ENCODE measurements at regions not wholly inside any gene's neighbourhood (a gene's known extent, or its start where the extent isn't known, plus 50 kb on each side); places are given as distances from the start of the nearest gene placed in this dataset.
"Not testable (repeated sequence)": the region's sequence is repeated elsewhere in the genome, so short reads cannot be mapped to it uniquely, and the experiment has no call there.

DNA sequence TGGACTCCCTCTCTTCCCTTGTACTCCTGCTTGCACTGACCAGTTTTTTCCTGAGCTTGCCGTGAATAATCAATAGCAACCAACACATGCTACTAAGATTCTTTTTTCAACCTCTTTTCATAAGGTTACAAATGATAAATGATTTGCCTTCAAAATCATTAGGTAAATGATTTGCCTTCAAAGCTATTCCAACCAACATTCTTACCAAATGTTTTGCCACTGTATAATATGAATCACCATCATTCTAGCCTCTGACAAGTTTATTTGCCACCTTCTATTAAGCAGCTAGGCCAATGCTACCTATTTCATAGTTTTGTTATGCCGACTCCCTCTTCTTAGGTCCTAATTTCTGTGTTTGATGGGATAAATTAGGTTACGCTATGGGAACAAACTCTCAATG is 385.1 kb downstream of the DTWD2 start:
- DNase-seq = no peak

DNA sequence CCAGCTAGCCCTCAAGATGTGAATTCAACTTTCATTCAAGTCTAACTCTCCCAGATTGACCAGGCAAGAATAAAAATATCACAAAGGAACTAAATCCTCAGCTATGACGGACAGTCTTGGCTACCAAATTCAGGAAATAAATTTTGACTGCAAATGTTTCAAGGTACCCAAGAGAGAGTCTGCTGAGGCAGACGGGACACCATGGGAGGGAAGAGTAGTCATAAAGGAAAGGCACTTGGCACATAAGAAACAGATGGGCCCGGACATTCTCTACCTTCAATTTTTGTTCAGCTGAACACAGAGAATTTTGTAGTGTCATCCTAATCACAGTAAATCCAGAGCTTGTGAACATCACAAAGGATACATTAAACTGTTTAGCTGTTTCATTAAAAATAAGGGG is 390.0 kb downstream of the DTWD2 start:
- no peak for DNase-seq

DNA sequence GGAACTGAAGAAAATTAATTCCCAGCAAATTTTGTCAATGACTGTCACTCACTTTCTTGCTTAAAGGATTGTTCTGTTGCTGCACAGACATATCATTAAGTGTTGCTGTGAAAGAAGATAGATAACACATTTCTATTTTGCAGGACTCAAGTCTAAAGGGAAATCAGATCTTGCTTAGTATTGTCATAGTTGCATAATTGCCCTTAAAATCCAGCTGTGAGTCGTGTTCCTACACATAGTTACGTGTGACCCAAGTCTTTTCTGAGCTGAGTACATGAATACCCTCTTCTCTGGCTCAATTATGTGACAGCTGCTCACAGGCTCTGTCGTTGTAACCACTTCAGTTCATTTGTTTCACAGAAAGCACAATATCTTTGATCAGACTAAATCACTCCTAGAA is 390.8 kb downstream of the DTWD2 start:
- DNase-seq = no peak

DNA sequence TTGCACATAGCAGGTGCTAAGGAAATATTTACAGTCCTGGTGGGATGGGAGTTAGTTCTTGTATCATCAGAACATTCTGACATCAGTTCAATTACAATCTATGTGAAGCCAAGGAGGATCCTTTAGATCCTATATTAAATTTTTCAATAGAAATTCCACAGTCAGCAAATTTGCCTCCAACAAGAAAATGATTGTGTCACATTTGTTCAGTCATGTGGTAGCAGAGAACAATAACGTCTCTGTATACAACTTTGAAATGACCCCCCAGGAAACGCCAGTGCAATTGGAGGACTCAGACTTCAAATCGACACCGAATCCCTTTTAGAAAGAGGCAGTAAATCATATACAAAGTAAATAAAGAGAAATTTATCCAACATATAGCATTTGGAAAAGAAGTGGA is 392.1 kb downstream of the DTWD2 start:
- no peak for DNase-seq

DNA sequence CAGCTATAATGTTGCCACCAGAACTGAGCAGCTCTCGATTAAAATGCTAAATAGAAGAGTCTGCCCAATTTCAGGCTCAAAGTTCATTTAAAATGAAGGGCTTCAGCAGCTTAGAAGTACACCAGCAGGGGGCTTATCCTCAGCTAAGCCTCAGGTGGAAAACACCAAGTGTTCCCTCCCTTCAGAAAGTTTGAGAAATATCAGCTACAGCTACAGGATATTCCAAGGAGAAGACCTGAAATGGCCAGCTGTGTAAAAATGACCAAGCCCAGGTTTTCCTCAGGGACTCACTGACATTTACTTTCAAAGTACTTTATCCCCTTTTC is 395.4 kb downstream of the DTWD2 start:
- no peak for DNase-seq

- DNase-seq = no peak
Measured at GRCh38 chr5:118592229-118593002, 395.9 kb downstream of the DTWD2 start.

GRCh38 chr5:118590806-118591205 is 397.5 kb downstream of the DTWD2 start:
- no peak for DNase-seq

GRCh38 chr5:118580949-118581348 is 407.4 kb downstream of the DTWD2 start:
- DNase-seq = no peak

- DNase-seq = no peak
Measured at GRCh38 chr5:118578093-118578492, 410.3 kb downstream of the DTWD2 start.

DNA sequence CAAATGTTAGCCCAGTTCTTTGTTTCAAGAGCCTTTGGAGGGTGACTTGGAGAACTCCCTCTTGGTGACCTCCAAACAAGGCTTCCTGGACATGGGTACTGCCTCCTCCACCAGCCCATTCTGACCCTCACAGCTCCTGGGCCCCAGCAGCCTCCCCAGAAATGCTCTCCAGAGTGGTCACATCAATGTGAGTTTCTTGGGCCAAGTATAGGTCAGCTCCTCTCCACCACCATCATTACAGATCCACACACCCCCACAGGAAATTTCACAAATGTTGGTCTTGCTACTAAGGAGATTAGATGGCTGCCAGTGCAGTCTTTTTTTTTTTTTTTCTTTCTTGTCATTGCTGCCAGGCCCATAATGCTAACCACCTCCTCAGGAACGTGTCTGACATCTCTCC is 410.7 kb downstream of the DTWD2 start:
- DNase-seq = no peak

DNA sequence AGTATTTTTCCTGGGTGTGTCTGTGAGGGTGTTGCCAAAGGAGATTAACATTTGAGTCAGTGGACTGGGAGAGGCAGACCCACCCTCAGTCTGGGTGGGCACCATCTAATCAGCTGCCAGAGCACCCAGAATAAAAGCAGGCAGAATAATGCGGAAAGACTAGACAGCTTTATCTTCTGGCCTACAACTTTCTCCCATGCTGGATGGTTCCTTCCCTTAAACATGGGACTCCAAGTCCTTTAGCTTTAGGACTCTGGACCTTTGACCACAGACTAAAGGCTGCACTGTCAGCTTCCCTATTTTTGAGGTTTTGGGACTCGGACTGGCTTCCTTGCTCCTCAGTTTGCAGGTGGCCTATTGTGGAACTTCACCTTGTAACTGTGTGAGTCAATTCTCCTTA is 418.1 kb downstream of the DTWD2 start:
- not testable (repeated sequence) for DNase-seq

DNA sequence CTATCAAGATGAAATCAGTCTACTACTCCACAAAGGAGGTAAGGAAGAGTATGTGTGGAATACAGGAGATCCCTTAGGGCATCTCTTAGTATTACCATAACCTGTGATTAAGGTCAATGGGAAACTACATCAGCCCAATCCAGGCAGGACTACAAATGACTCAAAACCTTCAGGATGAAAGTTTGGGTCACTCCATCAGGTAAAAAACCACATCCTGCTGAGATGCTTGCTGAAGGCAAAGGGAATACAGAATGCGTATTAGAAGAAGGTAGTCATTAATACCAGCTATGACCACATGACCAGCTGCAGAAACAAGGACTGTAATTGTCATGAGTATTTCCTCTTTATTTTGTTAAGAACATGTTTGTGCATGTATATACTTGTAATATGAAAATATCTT is 418.8 kb downstream of the DTWD2 start:
- DNase-seq = not testable (repeated sequence)

- DNase-seq = no peak
Measured at GRCh38 chr5:118565335-118565971, 422.9 kb downstream of the DTWD2 start.

DNA sequence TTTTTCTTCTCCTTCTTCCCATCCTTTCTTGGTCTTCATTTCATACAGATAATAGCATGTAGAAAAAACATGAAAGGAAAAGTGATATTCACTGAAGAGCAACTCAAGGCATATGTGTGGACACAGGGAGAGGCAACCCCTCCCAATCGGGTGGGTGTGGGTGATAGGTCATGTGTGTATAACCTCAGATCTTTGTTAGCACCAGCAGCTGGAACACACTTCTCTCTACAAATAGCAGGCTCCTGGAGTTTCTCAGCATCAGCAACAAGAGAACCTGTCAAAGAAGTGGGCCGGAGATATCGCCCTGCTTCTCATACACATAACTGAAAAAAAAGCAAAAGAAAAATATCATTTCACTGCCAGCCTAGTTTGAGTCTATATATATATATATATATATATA is 426.4 kb downstream of the DTWD2 start:
- DNase-seq = no peak

DNA sequence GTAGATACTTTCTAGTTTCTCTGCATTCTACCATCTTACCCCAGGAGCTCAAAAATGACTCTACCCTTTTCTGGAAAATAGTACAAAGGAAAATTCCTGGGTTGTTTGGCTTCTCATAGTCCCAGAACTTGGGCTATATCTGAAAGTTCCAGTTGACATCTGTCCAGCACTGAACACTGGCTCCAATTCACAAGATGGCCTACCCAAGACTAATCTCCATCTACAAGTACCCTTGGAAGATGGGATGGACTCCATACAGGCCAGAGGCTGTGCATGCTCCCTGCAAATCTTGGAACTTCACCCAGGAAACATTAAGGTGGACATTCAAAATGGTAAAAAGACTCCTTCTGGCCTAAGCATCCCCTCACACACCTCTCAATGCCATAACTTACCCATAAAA is 427.1 kb downstream of the DTWD2 start:
- DNase-seq = no peak

- no peak for DNase-seq
Measured at GRCh38 chr5:118558871-118559270, 429.5 kb downstream of the DTWD2 start.

DNA sequence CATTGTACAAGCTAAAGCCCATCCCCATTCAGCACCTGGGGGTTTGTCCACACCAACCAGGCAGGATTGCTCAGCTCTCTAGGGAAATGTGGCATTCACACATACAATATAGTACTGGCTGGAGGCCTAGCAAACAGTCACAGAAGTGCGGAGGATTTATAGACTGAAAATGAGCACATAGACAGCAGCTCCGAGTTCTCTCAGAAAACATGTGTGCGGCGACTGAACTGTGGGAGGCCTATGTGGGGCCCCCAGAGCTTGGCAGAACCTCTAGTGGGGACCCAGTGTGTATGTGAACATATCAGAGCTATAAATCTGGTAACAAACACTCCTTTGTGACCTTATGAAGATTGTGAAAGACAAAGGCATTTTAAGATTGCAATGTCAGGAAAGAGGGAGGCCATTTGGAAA is 431.1 kb downstream of the DTWD2 start:
- no peak for DNase-seq

GRCh38 chr5:118556792-118557191 is 431.6 kb downstream of the DTWD2 start:
- DNase-seq = no peak

DNA sequence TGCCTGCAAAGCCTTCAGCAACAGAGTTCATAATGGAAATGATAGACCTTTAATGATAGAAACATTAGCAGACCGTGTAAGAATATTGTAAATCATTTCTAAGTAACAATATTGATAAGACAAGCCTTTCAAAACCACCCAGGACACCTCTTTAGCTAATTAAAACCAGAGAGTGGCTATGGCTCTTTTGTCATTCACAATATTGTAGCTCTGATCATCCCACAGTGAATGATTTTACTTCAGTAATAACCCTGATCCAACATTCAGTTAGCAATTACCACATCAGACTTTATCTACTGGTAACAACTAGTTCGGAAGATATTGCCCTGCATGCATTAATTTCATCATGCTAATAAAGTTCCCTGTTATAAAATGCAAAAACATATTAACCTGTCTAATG is 432.6 kb downstream of the DTWD2 start:
- DNase-seq = no peak

- DNase-seq = no peak
Measured at GRCh38 chr5:118554981-118555380, 433.4 kb downstream of the DTWD2 start.

GRCh38 chr5:118554241-118554640 is 434.1 kb downstream of the DTWD2 start:
- DNase-seq = no peak

DNA sequence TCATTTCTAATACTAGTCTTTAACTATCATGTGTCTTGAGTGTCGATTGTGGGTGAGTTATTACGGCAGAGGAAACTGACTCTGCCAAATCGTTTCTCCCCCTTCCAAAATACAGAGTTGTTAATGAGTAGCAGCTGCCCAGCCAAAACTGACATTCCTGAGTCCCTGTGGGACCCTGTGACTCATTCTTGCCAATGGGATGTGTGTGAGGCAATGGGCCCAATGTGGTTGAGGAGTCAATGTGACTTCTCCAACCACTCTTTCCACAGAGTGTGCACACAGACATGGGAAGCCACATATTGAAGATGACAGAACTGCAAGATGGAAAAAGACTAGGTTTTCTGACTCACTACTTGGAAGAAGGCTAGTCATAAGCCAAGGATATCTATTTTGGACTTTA is 434.7 kb downstream of the DTWD2 start:
- DNase-seq = no peak

DNA sequence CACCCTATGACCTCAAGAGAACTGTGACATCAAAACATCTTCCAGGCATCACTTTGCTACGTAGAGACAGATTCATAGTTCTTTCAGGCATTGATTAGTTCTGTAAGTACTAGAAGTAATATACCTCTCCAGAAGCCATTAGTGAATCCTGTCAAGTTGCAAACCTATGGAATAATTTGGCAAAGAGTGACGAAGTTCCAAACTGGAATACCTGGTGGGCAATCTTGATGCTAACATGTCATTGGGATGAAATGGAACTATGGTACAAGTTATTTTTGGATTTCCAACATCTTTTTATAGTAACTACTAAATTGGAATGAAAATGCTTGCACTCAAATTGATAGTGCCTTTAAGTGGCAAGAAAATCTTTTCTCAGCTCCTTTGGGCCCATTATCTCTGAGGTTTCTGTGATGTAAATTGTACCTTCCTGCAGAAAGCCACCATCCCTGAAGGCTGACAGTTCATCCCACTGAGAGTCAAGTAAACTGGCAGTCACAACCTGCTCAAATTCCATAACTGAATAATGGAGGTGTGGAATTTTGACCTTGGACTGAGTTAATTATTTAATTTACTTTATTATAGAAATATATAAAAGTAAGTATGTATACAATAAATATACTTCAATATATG is 435.5 kb downstream of the DTWD2 start:
- no peak for DNase-seq

- no peak for DNase-seq
Measured at GRCh38 chr5:118552146-118552545, 436.2 kb downstream of the DTWD2 start.

GRCh38 chr5:118551716-118552115 is 436.6 kb downstream of the DTWD2 start:
- DNase-seq = no peak
